ENCODE measurements at regions not wholly inside any gene's neighbourhood (a gene's known extent, or its start where the extent isn't known, plus 50 kb on each side); places are given as distances from the start of the nearest gene placed in this dataset.

- TF ChIP-seq ZNF639 (CRISPR knock-in tag; conservative IDR thresholded peaks at IDR 0.05) (no peak), SP1 (IDR thresholded peaks at IDR 0.05) (no peak), SP1 (CRISPR knock-in tag; IDR thresholded peaks at IDR 0.05) (no peak), ZNF891 (CRISPR knock-in tag; IDR thresholded peaks at IDR 0.05) (no peak), CTCF (CRISPR knock-in tag; IDR thresholded peaks at IDR 0.05) (no peak), BHLHE40 (IDR thresholded peaks at IDR 0.05; ENCODE audit: low read length) (no peak), RAD21 (CRISPR knock-in tag; IDR thresholded peaks at IDR 0.05) (no peak), USF2 (IDR thresholded peaks at IDR 0.05; ENCODE audit: low read depth, low read length) (no peak), USF2 (CRISPR knock-in tag; IDR thresholded peaks at IDR 0.05; ENCODE audit: borderline replicate concordance) (no peak), ZSCAN29 (CRISPR knock-in tag; conservative IDR thresholded peaks at IDR 0.05) (no peak), CREB3 (CRISPR knock-in tag; IDR thresholded peaks at IDR 0.05) (no peak), FOXJ3 (CRISPR knock-in tag; IDR thresholded peaks at IDR 0.05; ENCODE audit: borderline replicate concordance) (no peak), ZNF484 (CRISPR knock-in tag; IDR thresholded peaks at IDR 0.05; ENCODE audit: borderline replicate concordance, low read depth) (no peak), EP300 (IDR thresholded peaks at IDR 0.05; ENCODE audit: low read depth in 2 of 2, low read length in 2 of 2) (no peak), EP300 (CRISPR knock-in tag; IDR thresholded peaks at IDR 0.05; ENCODE audit: borderline replicate concordance) (no peak)
These were observed 671.4 kb downstream of the ZNF674 start for GRCh38 chrX:45873781-45874180.
